Right atrium auricular region (tissue), 2 donors: ENCODE measurements at regions not wholly inside any gene's neighbourhood (a gene's known extent, or its start where the extent isn't known, plus 50 kb on each side); places are given as distances from the start of the nearest gene placed in this dataset.
"Not testable (repeated sequence)": the region's sequence is repeated elsewhere in the genome, so short reads cannot be mapped to it uniquely, and the experiment has no call there.

Experiments used
- DNase-seq: peaks from one replicate; pipeline ENCODE4 v3.0.0-alpha.2; 2019; ENCODE audit warnings: low spot score
- H3K27ac ChIP-seq, 2 donors: fragments of 200-600 bp; sonication (generic); 1 replicate in 1 of 2; 2 replicates in 1 of 2; pipeline ENCODE4 v1.5.1; 2016 to 2019
- H3K27me3 ChIP-seq, 2 donors: fragments of 200-600 bp; sonication (generic); one replicate each; pipeline versions ENCODE4 v1.5.1 to v1.6.0; 2017 to 2019
- H3K36me3 ChIP-seq: fragments of 200-600 bp; sonication (generic); one replicate; pipeline ENCODE4 v1.5.1; 2016
- H3K4me1 ChIP-seq, 2 donors: fragments of 200-600 bp; sonication (generic); one replicate each; pipeline versions ENCODE4 v1.5.1 to v1.6.0; 2017 to 2019
- H3K4me3 ChIP-seq, 2 donors: fragments of 200-600 bp; sonication (generic); 1 replicate in 1 of 2; 2 replicates in 1 of 2; pipeline ENCODE4 v1.5.1; 2017 to 2019; ENCODE audit warnings: mild to moderate bottlenecking in 1 of 2, moderate library complexity in 1 of 2
- H3K9me3 ChIP-seq, 2 donors: fragments of 200-600 bp; sonication (generic); one replicate each; pipeline ENCODE4 v1.5.1; 2019
- TF ChIP-seq, protein P1 (sequence below), 2 donors: fragments of 200-600 bp; sonication (generic); IDR thresholded peaks; one replicate each; pipeline ENCODE4 v1.5.1; 2019; ENCODE audit warnings: antibody characterized with exemption in 2 of 2

DNA sequence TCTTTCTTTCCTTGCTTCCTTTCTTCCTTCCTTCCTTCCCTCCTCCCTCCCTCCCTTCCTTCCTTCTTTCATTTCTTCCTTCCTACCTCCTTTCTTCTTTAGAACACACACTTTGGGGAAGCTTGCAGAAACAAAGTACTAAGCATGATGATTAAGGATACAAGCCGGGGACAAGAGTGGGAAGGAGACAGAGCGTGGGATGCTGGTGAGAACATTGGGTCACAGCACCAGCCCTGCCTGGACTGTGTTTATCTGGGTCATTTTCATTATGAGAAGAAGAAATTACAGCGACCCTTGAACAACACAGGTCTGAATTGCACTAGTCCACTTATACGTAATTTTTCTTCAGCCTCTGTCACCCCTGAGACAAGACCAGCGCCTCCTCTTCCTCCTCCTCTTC is 169.3 kb upstream of the TBL1X start:
- no peaks in the 10 kb centered on the region for H3K36me3 ChIP-seq
- TF ChIP-seq, protein P1, sequence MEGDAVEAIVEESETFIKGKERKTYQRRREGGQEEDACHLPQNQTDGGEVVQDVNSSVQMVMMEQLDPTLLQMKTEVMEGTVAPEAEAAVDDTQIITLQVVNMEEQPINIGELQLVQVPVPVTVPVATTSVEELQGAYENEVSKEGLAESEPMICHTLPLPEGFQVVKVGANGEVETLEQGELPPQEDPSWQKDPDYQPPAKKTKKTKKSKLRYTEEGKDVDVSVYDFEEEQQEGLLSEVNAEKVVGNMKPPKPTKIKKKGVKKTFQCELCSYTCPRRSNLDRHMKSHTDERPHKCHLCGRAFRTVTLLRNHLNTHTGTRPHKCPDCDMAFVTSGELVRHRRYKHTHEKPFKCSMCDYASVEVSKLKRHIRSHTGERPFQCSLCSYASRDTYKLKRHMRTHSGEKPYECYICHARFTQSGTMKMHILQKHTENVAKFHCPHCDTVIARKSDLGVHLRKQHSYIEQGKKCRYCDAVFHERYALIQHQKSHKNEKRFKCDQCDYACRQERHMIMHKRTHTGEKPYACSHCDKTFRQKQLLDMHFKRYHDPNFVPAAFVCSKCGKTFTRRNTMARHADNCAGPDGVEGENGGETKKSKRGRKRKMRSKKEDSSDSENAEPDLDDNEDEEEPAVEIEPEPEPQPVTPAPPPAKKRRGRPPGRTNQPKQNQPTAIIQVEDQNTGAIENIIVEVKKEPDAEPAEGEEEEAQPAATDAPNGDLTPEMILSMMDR (IDR thresholded peaks at IDR 0.05) = no peak

DNA sequence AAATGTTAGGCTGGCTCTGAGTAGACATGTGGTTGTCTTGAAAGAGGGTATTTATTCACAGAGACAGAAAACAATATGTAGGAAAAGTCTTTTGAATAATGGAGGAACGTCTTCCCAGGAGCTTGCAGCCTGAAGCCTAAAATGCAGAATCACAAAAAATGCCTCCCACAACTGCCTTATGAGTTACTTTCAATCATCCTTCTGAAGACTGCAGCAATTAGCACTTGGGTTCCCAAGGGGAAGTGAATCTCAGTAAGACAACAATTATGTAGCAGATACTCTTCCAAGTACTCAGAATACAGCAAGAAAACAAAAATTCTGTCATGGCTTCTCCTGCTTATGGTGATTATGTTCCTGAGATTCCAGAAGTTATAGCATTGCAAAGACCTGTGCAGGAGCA is 166.6 kb upstream of the TBL1X start:
- TF ChIP-seq, protein P1 (IDR thresholded peaks at IDR 0.05) = no peak
- H3K27me3 ChIP-seq = no peaks in the 10 kb centered on the region

More for the DNA sequence above, 169.3 kb upstream of the TBL1X start:
- no peak overlapping the region for H3K4me3 ChIP-seq
- no peak overlapping the region for H3K27ac ChIP-seq
- no peaks in the 10 kb centered on the region for H3K4me1 ChIP-seq
- DNase-seq = no peak
- no peaks in the 10 kb centered on the region for H3K27me3 ChIP-seq
- H3K9me3 ChIP-seq = no peaks in the 10 kb centered on the region

DNA sequence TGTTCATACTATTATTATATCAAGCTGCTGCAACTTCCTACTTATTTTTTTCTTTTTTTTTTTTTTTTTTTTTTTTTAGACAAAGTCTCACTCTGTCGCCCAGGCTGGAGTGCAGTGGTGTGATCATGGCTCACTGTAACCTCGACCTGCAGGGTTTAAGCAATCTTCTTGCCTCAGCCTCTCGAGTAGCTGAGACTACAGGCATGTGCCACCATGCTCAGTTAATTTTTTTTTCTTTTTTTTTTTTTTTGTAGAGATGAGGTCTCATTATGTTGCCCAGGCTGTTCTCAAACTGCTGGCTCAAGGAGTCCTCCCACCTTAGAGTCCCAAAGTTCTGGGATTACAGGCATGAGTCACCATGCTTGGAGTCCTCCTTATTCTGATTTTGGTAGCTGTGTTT is 165.2 kb upstream of the TBL1X start:
- H3K27me3 ChIP-seq, H3K36me3 ChIP-seq, H3K4me3 ChIP-seq, H3K9me3 ChIP-seq, DNase-seq, H3K27ac ChIP-seq, H3K4me1 ChIP-seq: not testable (repeated sequence)

More for the DNA sequence above, 166.6 kb upstream of the TBL1X start:
- Histone ChIP-seq H3K4me1 (no peaks in the 10 kb centered on the region), H3K27ac (no peak overlapping the region), H3K36me3 (no peaks in the 10 kb centered on the region), H3K4me3 (no peak overlapping the region), H3K9me3 (no peaks in the 10 kb centered on the region)
- DNase-seq = no peak

DNA sequence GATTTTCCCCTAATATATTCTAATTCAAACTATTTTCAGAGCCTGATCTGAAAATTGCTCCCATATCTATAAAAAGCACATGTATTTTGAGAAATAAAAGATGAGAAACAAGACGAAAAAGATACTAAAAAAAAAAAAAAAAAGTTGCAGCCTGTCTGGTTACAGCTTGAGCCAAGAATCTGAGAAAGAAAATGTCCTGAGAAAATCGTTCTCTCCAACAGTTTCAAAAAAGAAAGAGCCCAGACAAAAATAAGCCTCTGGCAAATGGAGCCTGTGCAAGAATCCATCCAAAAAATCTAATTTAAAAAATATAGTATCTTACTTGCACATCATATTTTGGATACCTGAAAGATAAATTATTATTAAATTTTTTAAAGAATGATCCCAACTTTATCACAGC is 163.0 kb upstream of the TBL1X start:
- Histone ChIP-seq H3K9me3 (no peaks in the 10 kb centered on the region), H3K27ac (no peak overlapping the region), H3K27me3 (no peaks in the 10 kb centered on the region), H3K4me3 (no peak overlapping the region), H3K4me1 (no peaks in the 10 kb centered on the region), H3K36me3 (no peaks in the 10 kb centered on the region)
- TF ChIP-seq, protein P1 (IDR thresholded peaks at IDR 0.05) = no peak
- DNase-seq = no peak

DNA sequence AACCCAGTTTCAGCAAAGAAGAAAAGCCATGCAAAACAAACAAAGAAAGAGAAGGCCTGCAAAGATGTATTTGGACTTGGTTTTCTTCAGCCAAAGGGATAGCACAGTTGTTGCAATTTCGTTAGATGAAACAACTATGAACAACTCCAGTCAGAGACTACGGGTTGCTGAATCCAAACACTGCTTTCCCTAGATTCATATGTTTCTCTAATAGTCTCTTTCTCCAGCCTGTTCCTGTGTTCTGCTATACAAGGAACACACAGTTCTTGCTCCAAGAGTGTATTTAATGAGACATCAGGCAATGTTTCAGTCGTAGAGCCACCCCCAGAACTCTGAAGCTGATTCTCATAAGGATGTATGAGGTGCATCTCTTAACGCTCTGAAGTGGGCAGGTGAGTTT is 162.5 kb upstream of the TBL1X start:
- no peaks in the 10 kb centered on the region for H3K27me3 ChIP-seq
- H3K9me3 ChIP-seq = no peaks in the 10 kb centered on the region
- H3K36me3 ChIP-seq = no peaks in the 10 kb centered on the region
- H3K4me1 ChIP-seq = no peaks in the 10 kb centered on the region
- no peak for DNase-seq
- TF ChIP-seq, protein P1 (IDR thresholded peaks at IDR 0.05) = no peak
- H3K27ac ChIP-seq = no peak overlapping the region
- no peak overlapping the region for H3K4me3 ChIP-seq

DNA sequence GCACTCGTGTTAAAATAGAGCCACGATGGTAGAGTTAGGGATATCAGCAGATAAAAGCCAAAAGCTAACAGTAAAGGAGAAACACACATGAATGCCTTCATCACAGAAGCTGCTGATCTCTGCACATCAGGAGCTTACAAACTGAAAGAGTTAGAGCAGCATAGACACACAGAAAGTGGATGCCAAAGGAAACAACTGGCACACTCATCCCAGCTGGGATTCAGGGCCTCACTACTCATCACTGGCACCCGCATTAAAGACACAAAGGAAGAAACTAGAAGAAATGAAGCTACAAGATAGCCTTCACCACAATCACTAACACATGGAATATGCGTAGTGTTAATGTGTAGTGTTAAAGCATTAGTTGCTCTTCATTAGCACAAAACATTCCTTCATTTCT is 156.4 kb upstream of the TBL1X start:
- Histone ChIP-seq H3K9me3 (no peaks in the 10 kb centered on the region), H3K4me3 (no peak overlapping the region), H3K4me1 (no peaks in the 10 kb centered on the region), H3K36me3 (no peaks in the 10 kb centered on the region), H3K27ac (no peak overlapping the region), H3K27me3 (no peaks in the 10 kb centered on the region)
- no peak for DNase-seq
- TF ChIP-seq, protein P1 (IDR thresholded peaks at IDR 0.05) = no peak
